HUES48 (cell line): ENCODE measurements at regions not wholly inside any gene's neighbourhood (a gene's known extent, or its start where the extent isn't known, plus 50 kb on each side); places are given as distances from the start of the nearest gene placed in this dataset.
A peak's percentile ranks its signal among the peaks of the same experiment; 100 is the strongest.

Source experiments
- H3K27ac ChIP-seq: one replicate; pipeline ENCODE4 v1.7.0; 2013; ENCODE audit warnings: low read depth, low read length, inconsistent platforms
- H3K27me3 ChIP-seq: 2 replicates; pipeline ENCODE4 v1.6.1; 2013; ENCODE audit warnings: mild to moderate bottlenecking, low read length; ENCODE audit not compliant: control insufficient read depth, insufficient read depth
- H3K36me3 ChIP-seq: 2 replicates; pipeline ENCODE4 v1.6.1; 2013; ENCODE audit warnings: low read length; ENCODE audit not compliant: control insufficient read depth, insufficient read depth
- H3K4me1 ChIP-seq: 2 replicates; pipeline ENCODE4 v1.6.1; 2013; ENCODE audit warnings: mild to moderate bottlenecking, low read length; ENCODE audit not compliant: control insufficient read depth, insufficient read depth
- H3K4me3 ChIP-seq: 2 replicates; pipeline ENCODE4 v1.5.1; 2013; ENCODE audit warnings: mild to moderate bottlenecking, low read depth, low read length
- H3K9ac ChIP-seq: 2 replicates; pipeline ENCODE4 v1.6.1; 2013; ENCODE audit warnings: mild to moderate bottlenecking, low read depth, low read length, moderate library complexity
- H3K9me3 ChIP-seq: 2 replicates; pipeline ENCODE4 v1.6.1; 2013; ENCODE audit warnings: low read length; ENCODE audit not compliant: control insufficient read depth, insufficient read depth

DNA sequence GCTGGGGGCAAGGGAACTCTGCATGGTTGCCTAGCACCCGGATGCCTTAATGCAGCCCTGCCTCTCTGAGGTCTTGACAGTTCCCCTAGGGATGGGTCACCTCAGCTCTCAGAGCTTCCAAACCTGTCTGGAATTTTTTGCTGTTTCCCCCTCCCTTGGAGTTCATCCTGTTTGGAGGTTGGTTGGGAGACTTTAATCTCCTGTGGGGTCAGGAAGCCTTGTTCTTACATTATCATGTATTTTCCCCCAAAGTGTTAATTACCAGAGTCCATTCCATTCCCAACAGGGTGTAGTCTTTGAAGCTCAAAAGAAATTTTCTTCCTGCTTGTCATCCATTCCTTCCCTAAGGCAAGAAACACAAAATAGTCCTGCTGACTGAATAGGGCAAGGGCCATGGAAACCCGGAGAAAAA, 150.3 kb upstream of the SPRY4 start:
- Histone ChIP-seq H3K9me3 (no peaks in the 10 kb centered on the region; the same call in 1 of the 2 replicates), H3K4me3 (no peak overlapping the region), H3K36me3 (no peaks in the 10 kb centered on the region), H3K4me1 (peaks cover 22% of the 10 kb centered on the region), H3K27ac (peak overlapping the region; percentile 87), H3K9ac (no peak overlapping the region), H3K27me3 (no peaks in the 10 kb centered on the region)

DNA sequence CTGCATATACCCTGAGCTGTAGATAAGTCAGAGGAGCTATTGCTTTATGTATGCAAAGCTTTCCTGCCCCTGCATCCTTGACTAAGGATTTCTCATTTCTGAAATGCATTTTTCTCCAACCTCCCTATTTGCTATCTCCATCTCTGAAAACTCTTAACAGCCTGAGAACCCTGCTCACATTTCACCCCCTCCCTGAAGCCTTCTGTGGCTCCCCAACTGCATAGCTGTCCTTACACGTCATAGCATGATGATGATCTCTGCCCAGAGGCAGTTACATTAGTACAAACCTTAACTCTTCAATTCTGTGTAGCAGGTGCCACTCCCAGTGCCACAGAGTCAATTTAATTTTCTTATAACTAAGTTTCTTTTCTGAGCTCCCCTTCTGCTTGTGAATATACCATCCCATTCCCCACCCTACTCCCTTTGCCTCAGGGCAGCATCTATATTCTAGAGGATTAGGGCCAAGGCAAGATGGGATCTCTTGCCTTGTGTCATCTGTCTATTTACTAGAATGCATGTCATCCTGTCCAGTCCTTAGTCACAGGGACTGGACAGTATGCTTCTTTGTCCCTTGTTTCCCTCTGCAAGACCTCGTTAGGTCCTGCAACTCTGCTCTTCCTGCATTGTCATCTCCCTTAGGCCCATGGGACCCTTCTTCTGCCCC, 149.7 kb upstream of the SPRY4 start:
- Histone ChIP-seq H3K27me3 (no peaks in the 10 kb centered on the region), H3K4me1 (peaks cover 22% of the 10 kb centered on the region), H3K36me3 (no peaks in the 10 kb centered on the region), H3K9me3 (no peaks in the 10 kb centered on the region; the same call in 1 of the 2 replicates), H3K4me3 (no peak overlapping the region), H3K9ac (no peak overlapping the region), H3K27ac (peak overlapping the region; percentile 74)

DNA sequence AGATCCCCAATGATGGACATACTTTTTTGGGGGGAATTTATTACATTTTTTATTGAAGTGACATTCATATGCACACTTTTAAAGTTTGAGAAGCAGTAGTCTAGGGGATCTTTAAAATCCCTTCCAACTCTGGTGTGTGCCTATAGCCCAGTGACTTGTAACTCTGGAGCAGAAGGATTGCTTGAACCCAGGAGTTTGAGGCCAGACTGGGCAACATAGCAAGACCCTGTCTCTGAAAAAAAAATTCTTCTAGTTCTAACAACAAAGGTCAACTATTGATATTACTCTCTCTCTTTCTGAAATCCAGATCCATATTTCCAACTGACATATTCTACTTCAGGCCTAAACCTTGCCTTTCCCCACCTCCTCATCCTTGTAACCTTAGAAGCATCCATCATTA, 148.2 kb upstream of the SPRY4 start:
- H3K36me3 ChIP-seq: no peaks in the 10 kb centered on the region
- H3K9me3 ChIP-seq: no peaks in the 10 kb centered on the region
- no peak overlapping the region for H3K9ac ChIP-seq
- no peaks in the 10 kb centered on the region for H3K27me3 ChIP-seq
- H3K4me1 ChIP-seq: peaks cover 22% of the 10 kb centered on the region
- H3K27ac ChIP-seq: no peak overlapping the region
- H3K4me3 ChIP-seq: no peak overlapping the region

- H3K9me3 ChIP-seq: 0 out of 2 replicates have a peak, but pooled peaks cover 2% of the 10 kb centered on the region
Observed at GRCh38 chr5:142472306-142472951, 147.6 kb upstream of the SPRY4 start.

GRCh38 chr5:142466195-142466971, 141.6 kb upstream of the SPRY4 start:
- Histone ChIP-seq H3K27me3 (no peaks in the 10 kb centered on the region), H3K36me3 (no peaks in the 10 kb centered on the region), H3K9me3 (0 out of 2 replicates have a peak, but pooled peaks cover 3% of the 10 kb centered on the region), H3K4me3 (no peak overlapping the region), H3K4me1 (no peaks in the 10 kb centered on the region), H3K27ac (no peak overlapping the region), H3K9ac (no peak overlapping the region)

More at GRCh38 chr5:142472306-142472951, 147.6 kb upstream of the SPRY4 start:
- no peaks in the 10 kb centered on the region for H3K36me3 ChIP-seq
- H3K27me3 ChIP-seq: no peaks in the 10 kb centered on the region
- no peak overlapping the region for H3K27ac ChIP-seq
- no peak overlapping the region for H3K4me3 ChIP-seq
- H3K9ac ChIP-seq: no peak overlapping the region
- peaks cover 22% of the 10 kb centered on the region for H3K4me1 ChIP-seq

DNA sequence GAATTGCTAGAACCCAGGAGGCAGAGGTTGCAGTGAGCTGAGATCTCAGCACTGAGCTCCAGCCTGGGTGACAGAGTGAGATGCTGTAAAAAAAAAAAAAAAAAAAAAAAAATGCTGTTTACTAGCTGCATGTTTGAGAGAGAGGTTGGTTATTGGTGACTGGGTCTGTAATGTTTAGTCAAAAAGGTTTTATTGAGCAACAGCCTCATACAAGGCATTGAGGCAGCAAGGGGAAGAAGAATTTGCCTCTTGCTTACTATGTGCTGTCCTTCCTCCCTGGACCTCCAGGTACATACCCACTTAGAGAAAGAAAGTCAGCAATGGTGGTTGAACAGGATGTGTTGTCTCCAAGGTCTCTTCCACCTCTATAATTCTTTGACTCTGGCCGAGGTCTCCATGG, 140.7 kb upstream of the SPRY4 start:
- Histone ChIP-seq H3K27ac (no peak overlapping the region), H3K27me3 (no peaks in the 10 kb centered on the region), H3K4me3 (no peak overlapping the region), H3K9me3 (0 out of 2 replicates have a peak, but pooled peaks cover 3% of the 10 kb centered on the region), H3K9ac (no peak overlapping the region), H3K4me1 (no peaks in the 10 kb centered on the region), H3K36me3 (no peaks in the 10 kb centered on the region)

DNA sequence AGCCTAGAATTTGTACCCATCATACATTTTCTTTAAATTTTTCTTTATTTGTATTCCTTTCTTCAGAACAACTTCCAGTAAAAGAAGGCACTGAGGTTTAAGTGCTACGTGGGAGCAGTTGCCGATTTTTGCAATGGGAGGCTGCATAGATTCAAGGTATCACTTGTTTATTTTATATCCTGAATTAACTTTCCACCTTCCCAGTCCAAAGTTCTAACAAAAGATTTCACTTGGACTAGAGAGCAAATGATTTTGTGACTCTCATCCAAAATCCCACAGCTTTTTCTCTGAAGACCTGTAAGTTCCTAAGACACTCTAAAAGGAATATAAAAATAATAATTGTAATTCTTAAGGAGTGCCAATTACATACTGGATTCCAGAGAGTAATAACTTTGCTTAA, 139.1 kb upstream of the SPRY4 start:
- Histone ChIP-seq H3K4me1 (no peaks in the 10 kb centered on the region), H3K9me3 (0 out of 2 replicates have a peak, but pooled peaks cover 3% of the 10 kb centered on the region), H3K27ac (no peak overlapping the region), H3K36me3 (no peaks in the 10 kb centered on the region), H3K4me3 (no peak overlapping the region), H3K9ac (no peak overlapping the region), H3K27me3 (no peaks in the 10 kb centered on the region)

- no peaks in the 10 kb centered on the region for H3K36me3 ChIP-seq
- no peak overlapping the region for H3K4me3 ChIP-seq
- no peaks in the 10 kb centered on the region for H3K4me1 ChIP-seq
- no peak overlapping the region for H3K27ac ChIP-seq
- no peak overlapping the region for H3K9ac ChIP-seq
- H3K9me3 ChIP-seq: no peaks in the 10 kb centered on the region
- H3K27me3 ChIP-seq: no peaks in the 10 kb centered on the region
Observed at GRCh38 chr5:142461028-142461590, 136.3 kb upstream of the SPRY4 start.

DNA sequence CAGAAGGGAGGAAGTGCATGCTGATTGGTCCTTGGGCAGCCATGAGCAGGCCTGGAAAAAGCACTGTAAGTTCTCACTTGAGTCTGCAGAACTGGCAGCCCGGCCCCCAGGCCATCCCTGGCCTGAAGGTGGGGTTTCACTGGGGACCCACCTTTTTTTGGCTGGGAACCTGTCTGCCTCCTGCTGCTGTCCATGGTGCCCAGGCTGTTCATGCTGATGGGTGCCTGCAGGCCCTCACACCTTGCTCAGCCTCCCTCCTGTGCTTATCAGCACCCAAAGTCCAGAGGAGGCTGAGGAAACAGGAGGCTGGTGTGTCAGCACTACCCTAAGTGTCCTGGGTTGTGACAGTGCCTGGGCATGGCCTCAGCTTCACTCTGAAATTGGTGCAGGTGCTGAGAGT, 134.4 kb upstream of the SPRY4 start:
- Histone ChIP-seq H3K36me3 (no peaks in the 10 kb centered on the region), H3K27me3 (no peaks in the 10 kb centered on the region), H3K4me1 (no peaks in the 10 kb centered on the region), H3K27ac (no peak overlapping the region), H3K9ac (no peak overlapping the region), H3K4me3 (no peak overlapping the region), H3K9me3 (no peaks in the 10 kb centered on the region)

- no peak overlapping the region for H3K9ac ChIP-seq
- no peak overlapping the region for H3K4me3 ChIP-seq
- no peak overlapping the region for H3K27ac ChIP-seq
- no peaks in the 10 kb centered on the region for H3K36me3 ChIP-seq
- H3K4me1 ChIP-seq: no peaks in the 10 kb centered on the region
- no peaks in the 10 kb centered on the region for H3K27me3 ChIP-seq
- no peaks in the 10 kb centered on the region for H3K9me3 ChIP-seq
Observed at GRCh38 chr5:142455856-142456255, 131.0 kb upstream of the SPRY4 start.
